GM19467 (cell line): ENCODE measurements at regions not wholly inside any gene's neighbourhood (a gene's known extent, or its start where the extent isn't known, plus 50 kb on each side); places are given as distances from the start of the nearest gene placed in this dataset.

ENCODE experiments used
- ATAC-seq: cut with Tn5 transposase; IDR thresholded peaks from one replicate; pipeline ENCODE4 v1.9.1; 2021; ENCODE audit warnings: mild to moderate bottlenecking, moderate library complexity; ENCODE audit not compliant: unreplicated experiment

DNA sequence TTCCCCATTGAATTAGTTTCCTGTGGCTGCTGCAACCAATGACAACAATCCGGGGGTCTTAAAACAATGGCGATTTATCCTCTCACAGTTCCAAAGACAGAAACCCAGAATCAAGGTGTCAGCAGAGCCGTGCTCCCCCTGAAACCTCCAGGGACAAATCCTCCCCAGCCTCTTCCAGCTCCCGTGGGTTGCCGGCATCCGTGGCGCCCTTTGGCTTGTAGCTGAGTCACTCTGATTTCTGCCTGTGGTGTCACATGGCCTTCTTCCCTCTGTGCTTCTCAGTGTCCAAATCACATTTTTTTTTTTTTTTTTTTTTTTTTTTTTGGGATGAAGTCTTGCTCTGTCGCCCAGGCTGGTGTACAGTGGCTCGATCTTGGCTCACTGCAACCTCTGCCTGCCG is 64.5 kb upstream of the STX18 start:
- no peak for ATAC-seq

DNA sequence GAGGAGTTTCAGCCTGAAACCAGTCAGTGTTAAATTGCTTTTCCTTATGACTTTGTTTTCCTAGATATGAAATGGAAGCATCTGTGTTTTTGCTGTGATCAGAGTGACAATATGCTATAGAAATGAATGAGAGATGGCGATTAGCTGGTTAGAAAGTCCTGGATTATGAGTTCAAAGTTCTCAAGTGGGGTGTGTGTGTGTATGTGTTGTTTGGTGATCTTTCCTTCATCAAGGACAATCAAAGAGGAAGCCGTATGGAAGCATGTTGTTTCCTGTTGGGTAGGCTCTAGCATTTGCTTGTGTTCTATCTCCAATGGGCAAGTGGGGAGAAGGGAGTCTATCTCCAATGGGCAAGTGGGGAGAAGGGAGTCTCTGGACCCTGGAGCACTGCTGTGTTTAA is 64.0 kb upstream of the STX18 start:
- no peak for ATAC-seq

DNA sequence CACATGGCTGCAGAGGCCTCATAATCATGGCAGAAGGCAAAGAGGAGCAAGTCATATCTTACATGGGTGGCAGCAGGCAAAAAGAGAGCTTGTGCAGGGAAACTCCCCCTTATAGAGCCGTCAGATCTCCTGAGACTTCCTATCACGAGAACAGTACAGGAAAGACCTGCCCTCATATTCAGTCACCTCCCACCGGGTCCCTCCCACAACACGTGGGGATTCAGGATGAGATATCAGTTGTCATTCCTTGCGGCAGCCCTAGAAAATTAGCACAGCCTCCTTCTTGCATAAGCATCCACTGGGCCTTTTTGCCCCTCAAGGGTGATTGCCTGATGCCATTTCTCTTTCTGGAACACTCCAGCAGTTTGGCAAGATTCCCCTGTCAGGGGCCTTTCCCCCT is 61.7 kb upstream of the STX18 start:
- no peak for ATAC-seq

DNA sequence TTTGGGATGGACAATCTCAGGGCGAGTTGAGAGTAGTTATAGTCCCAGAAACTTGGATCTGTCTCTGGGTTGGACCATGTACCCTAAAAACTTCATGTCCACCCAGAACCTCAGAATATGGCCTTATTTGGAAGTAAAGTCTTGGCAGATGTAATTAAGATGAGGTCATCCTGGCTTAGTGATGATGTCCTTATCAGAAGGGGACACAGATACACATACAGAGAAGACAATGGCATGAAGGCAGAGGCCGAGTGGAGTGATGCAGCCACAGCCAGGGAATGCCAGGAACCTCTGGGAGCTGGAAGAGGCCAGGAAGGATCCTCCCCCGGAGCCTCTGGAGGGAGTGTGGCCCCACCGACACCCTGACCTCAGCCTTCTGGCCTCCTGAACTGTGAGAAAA is 61.2 kb upstream of the STX18 start:
- ATAC-seq = no peak

DNA sequence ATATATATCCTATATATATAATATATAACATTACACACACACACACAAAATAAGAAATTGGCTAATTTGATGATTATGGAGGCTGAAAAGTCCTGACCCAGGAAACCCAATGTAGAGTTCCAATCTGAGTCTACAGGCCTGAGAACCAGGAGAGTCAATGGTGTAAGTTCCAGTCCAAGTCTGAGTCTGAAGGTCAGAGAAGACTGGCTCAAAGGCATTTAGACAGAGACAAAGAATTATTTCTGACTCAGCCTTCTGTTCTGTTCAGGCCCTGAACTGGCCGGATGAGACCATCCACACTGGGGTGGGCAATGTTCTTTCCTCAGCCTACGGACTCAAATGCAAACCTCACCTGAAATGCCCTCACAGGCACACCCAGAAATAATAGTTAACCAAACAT is 60.6 kb upstream of the STX18 start:
- no peak for ATAC-seq

DNA sequence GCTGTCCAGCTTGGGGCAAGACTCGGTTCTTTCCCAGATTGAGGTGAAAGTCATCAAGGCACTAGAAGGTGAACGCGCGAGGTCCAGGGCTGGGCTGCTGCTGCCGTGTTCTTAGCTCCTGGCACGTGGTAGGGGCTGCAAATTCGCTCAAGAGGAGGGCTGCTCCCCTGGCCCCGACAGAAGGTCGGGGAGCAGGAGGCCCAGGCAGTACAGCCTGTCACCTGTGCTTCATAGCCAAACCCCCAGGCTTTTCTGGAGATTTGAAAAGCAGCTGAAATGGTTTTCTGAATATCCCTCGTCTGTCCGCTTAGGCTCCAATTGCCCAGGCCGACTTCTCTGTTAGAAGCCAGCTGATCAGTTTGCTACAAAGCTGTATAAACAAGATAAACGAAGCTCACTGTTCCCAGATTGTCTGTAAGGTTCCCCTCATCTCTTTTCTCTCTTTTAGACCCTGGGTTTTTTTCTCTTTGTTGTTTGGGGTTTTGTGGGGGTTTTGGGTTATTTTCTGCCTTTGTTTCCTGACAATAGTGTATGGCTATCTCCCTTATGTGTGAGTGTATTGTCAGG is 60.0 kb upstream of the STX18 start:
- no peak for ATAC-seq

DNA sequence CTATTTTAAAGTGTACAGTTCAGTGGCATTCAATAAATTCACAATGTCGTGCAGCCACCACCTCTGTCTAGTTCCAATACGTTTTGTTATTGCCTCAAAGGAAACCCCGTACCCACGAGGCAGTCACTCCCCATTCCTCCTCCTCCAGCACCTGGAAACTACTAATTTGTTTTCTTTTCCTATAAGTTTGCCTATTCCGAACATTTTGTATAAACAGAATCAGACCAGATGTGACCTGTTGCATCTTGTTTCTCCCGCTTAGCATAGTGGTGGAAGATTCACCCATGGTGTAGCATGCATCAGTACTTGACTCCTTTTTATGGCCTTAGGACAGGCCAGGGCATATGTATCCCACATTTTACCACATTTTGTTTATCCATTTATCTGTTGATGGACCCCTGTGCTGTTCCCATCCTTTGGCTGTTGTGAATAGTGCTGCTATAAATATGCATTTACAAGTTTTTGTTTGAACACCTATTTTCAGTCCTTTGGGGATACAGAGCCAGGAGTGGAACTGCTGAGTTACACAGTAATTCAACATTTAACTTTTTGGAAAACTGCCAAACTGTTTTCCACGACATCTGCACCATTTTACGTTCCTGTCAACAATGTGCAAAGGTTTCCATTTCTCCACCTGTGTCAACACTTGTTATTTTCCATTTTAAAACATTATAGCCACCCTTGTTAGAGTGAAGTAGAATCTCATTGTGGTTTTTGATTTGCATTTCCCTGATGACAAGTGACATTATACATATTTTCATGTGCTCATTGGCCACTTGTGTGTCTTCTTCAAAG is 57.8 kb upstream of the STX18 start:
- ATAC-seq = no peak

DNA sequence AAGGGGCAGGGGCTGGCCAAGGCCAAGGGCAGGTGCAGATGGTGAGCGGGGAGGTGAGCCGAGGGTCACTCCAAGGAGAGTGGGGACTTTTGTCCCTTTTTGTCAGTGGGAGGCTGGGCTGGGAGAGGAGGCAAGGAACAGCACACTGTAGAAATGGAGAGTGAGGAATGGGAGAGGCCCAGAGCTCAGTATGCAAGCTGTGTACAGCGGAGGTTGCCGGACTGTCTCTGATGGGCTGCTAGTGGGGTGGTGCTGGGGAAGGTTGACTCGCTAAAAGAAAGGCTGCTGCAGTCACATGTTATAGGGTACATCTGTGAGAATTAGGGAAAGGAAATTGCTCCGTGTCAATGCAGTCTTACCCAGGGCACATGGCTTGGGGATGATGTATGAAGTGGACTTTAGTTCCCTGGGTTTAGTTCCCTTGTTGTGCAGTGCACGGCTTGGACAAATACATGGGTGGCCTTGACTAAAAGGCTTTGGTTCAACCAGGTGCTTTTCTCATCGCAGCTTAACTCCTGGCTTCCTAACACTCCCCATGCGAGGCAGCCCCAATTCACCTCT is 57.1 kb upstream of the STX18 start:
- no peak for ATAC-seq

DNA sequence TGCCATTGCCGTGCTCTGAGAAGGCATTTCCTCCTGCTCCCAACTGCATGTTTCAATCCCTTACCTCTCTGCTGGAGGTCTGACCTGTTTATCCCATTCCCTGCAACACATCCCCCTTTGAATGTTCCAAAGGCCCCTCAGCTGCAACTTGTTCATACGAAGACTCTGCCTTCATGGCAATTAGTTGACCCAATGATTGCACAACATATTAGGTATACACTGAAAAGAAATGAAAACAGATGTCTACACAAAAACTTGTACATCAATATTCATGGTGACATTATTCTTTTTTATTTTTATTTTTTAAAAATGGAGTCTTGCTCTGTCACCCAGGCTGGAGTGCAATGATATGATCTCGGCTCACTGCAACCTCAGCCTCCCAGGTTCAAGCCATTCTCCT is 54.9 kb upstream of the STX18 start:
- no peak for ATAC-seq

DNA sequence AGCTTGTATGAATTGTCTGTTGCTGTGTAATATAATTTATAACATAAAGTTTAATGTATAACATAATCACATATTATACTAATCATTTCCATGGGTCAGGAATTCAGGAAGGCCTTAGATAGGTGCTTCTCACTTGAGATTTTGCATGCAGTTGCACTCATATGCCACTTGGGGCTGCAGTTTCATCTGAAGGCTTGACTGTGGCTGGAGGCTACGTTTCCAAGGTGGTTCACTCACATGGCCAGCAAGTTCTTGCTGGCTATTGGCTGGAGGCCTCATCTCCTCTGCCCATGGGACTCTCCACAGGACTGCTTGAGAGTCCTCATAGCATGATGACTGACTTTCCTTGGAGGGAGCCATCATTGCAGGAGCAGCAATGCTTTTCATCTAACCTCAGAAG is 53.4 kb upstream of the STX18 start:
- no peak for ATAC-seq

DNA sequence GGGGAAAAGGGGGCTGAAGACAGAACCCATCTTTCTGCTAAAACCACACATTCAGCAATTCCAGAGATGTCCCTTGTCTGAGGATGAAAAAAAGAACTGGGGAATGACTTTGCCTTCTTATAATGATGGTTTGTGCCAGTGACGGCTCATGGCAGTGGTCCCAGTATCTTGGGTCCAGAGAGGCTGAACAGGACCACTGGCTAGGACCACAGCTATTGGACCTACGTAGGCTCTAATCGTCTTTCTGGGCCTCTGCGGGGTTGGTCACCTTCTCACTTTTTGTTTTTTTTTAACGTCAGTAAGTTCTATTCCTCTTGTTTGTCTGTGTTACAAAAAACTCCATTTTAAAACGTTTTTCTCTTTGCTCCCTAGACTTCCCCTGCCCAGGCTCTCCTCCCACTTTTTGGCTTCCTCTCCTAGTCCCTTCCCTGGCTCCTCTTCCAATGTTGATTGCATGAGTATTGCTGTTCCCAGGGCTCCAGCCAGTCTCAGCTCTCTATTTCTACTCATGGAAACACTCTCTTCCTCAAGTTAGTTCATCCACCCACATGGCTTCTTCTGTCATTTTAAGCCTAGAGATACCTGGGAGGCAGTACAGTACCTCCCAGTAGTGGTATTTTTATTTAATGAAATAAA is 52.6 kb upstream of the STX18 start:
- ATAC-seq = no peak

DNA sequence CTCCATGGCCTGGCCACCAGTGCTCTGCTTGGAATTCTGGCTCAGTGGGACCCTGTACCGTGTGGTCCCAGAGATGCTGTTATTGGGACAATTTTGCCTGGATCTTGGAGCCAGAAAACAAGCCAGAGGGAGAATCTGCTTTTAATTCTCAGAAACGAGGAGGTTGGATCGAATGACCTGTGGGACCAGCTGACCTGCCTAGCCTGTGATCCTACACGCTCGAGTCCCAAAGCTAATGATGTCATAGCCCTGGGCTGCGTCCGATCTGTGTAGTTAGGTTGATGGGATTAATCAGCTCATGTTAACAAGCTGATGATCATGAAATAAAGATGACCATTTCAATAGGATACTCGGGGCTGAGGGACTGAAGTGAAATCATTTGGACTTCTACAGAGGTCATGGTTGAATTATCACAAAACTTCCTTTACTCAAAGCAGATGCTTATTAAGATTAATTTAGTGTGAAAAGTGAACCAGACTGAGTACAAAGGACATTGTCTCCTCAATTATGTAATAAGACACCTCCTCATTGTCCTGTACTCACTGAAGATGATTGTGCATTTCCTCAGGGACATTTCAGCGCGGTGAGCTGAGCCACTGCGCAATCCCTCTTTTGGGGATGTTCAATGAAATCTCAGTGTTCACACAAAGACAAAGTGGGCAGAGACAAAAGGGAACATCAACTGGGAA is 51.9 kb upstream of the STX18 start:
- ATAC-seq = no peak

DNA sequence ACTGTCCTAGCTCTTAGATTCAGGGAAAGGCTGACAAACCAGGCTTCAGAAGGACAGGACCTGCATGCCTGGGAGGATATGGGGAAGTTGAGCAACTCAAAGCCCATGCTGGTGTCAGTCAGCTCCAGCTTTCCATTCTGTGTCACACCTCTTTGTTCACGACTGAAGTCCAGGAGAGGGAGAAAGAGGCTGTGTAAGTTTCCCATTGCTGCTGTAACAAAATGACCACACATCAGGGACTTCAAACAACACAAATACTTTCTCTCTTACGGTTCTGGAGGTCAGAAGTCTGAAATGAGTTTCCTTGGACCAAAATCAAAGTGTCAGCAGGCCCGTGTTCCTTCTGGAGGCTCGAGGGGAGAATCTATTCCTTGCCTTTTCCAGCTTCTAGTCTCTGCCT is 50.6 kb upstream of the STX18 start:
- no peak for ATAC-seq
